Esophagus muscularis mucosa (tissue), 4 donors: ENCODE measurements at regions not wholly inside any gene's neighbourhood (a gene's known extent, or its start where the extent isn't known, plus 50 kb on each side); places are given as distances from the start of the nearest gene placed in this dataset.

ENCODE experiments used
- EP300 ChIP-seq: sonication (generic); formaldehyde crosslinking; IDR thresholded peaks from one replicate; pipeline ENCODE4 v1.6.1; 2017; ENCODE audit warnings: antibody characterized with exemption
- POLR2A ChIP-seq: fragments of 450-650 bp; IDR thresholded peaks from one replicate; pipeline ENCODE4 v1.6.1; 2017; ENCODE audit warnings: antibody characterized with exemption, moderate library complexity, mild to moderate bottlenecking, low read depth
- TF ChIP-seq, protein P1 (sequence below), 3 experiments: fragments of 200-600 bp in 2 of 3; fragments of 450-650 bp in 1 of 3; sonication (generic) in 2 of 3; IDR thresholded peaks; one replicate each; pipeline ENCODE4 v1.5.1; 2017 to 2019; ENCODE audit warnings: antibody characterized with exemption in 3 of 3, mild to moderate bottlenecking in 2 of 3, moderate library complexity in 1 of 3

DNA sequence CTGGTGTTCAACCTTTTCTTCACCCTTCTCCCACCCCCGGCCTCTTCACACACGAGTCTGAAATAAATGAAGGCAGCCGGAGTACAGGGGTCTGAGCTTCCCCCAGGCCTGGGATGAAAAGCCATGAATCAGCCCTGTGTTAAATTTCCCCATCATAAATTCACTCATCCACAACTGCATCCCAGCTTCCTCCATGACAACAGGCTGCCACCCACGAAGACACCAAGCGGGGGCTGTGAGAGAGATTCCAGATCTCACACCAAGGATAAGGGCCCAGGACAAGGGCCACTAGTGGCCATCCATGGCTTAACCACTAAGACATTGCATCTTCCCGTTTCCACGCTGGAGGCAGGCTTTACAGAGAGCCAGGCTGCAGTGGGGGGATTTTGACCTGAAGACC is 93.9 kb upstream of the NCOR2 start:
- no peak for TF ChIP-seq EP300
- TF ChIP-seq, protein P1, sequence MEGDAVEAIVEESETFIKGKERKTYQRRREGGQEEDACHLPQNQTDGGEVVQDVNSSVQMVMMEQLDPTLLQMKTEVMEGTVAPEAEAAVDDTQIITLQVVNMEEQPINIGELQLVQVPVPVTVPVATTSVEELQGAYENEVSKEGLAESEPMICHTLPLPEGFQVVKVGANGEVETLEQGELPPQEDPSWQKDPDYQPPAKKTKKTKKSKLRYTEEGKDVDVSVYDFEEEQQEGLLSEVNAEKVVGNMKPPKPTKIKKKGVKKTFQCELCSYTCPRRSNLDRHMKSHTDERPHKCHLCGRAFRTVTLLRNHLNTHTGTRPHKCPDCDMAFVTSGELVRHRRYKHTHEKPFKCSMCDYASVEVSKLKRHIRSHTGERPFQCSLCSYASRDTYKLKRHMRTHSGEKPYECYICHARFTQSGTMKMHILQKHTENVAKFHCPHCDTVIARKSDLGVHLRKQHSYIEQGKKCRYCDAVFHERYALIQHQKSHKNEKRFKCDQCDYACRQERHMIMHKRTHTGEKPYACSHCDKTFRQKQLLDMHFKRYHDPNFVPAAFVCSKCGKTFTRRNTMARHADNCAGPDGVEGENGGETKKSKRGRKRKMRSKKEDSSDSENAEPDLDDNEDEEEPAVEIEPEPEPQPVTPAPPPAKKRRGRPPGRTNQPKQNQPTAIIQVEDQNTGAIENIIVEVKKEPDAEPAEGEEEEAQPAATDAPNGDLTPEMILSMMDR (IDR thresholded peaks at IDR 0.05): no peak
- TF ChIP-seq POLR2A: no peak
